CD4-positive, alpha-beta T cell (primary cell): ENCODE measurements at regions not wholly inside any gene's neighbourhood (a gene's known extent, or its start where the extent isn't known, plus 50 kb on each side); places are given as distances from the start of the nearest gene placed in this dataset.
A peak's percentile ranks its signal among the peaks of the same experiment; 100 is the strongest.

ENCODE experiments used
- ATAC-seq: fragments of 200-7000 bp; cut with Tn5 transposase; one replicate; pipeline ENCODE4 v1.10.0; 2022; ENCODE audit warnings: mild to moderate bottlenecking; ENCODE audit not compliant: poor library complexity
- CTCF ChIA-PET: fragments of 350-600 bp; sonication (Branson Sonifier 250); formaldehyde crosslinking; loops from one replicate; lab custom pipeline; 2021; ENCODE audit warnings: antibody characterized with exemption, inconsistent platforms; lab: Charles Lee
- POLR2A ChIA-PET: fragments of 350-600 bp; sonication (Branson Sonifier 250); formaldehyde crosslinking; loops from one replicate; lab custom pipeline; 2021; ENCODE audit warnings: antibody characterized with exemption, inconsistent platforms; lab: Charles Lee
- DNase-seq, 14 experiments: peaks; one replicate each; pipeline ENCODE4 v3.0.0-alpha.2; 2013 to 2020; ENCODE audit warnings: mixed read lengths in 2 of 14
- H3K27ac ChIP-seq, 2 donors: one replicate each; pipeline versions ENCODE4 v1.5.1 to v1.7.0; 2013; ENCODE audit warnings: low read length in 2 of 2, low read depth in 1 of 2, mild to moderate bottlenecking in 1 of 2
- H3K27me3 ChIP-seq, 2 experiments: 1 replicate in 1 of 2; 2 replicates in 1 of 2; pipeline versions ENCODE4 v1.6.1 to v1.7.0; 2013; ENCODE audit warnings: low read length in 2 of 2, control low read depth in 1 of 2, mild to moderate bottlenecking in 1 of 2, moderate library complexity in 1 of 2; ENCODE audit not compliant: insufficient read depth in 2 of 2, control insufficient read depth in 1 of 2
- H3K36me3 ChIP-seq: one replicate; pipeline ENCODE4 v1.6.1; 2013; ENCODE audit warnings: low read length, control low read depth; ENCODE audit not compliant: insufficient read depth
- H3K4me1 ChIP-seq: one replicate; pipeline ENCODE4 v1.6.1; 2013; ENCODE audit warnings: low read length, control low read depth; ENCODE audit not compliant: insufficient read depth
- H3K4me3 ChIP-seq: one replicate; pipeline ENCODE4 v1.5.1; 2013; ENCODE audit warnings: mild to moderate bottlenecking, low read length, moderate library complexity
- H3K9me3 ChIP-seq, 2 experiments: 1 replicate in 1 of 2; 2 replicates in 1 of 2; pipeline versions ENCODE4 v1.6.1 to v1.7.0; 2013; ENCODE audit warnings: low read length in 2 of 2, mild to moderate bottlenecking in 2 of 2, control low read depth in 1 of 2, moderate library complexity in 1 of 2; ENCODE audit not compliant: control insufficient read depth in 1 of 2, insufficient read depth in 1 of 2
- H3K27ac Mint-ChIP-seq: one replicate; pipeline ENCODE4 v1.8.0; 2020; ENCODE audit warnings: mixed read lengths
- H3K27me3 Mint-ChIP-seq: one replicate; pipeline ENCODE4 v1.8.0; 2021; ENCODE audit warnings: mixed read lengths
- H3K36me3 Mint-ChIP-seq: one replicate; pipeline ENCODE4 v1.8.0; 2021; ENCODE audit warnings: low read depth, mixed read lengths
- H3K4me1 Mint-ChIP-seq: one replicate; pipeline ENCODE4 v1.8.0; 2021; ENCODE audit warnings: low read depth, mixed read lengths
- H3K4me3 Mint-ChIP-seq: one replicate; pipeline ENCODE4 v1.8.0; 2020; ENCODE audit warnings: mild to moderate bottlenecking, mixed read lengths
- H3K9me3 Mint-ChIP-seq: one replicate; pipeline ENCODE4 v1.8.0; 2020; ENCODE audit warnings: mixed read lengths
- CTCF ChIP-seq: fragments of 200-600 bp; IDR thresholded peaks from one replicate; pipeline ENCODE4 v1.8.0; 2022; ENCODE audit warnings: antibody characterized with exemption, mild to moderate bottlenecking
- intact Hi-C, 2 experiments: fragments of 100-400 bp; cut with DNase I in 1 of 2; cut with micrococcal nuclease in 1 of 2; formaldehyde crosslinking; loops; one replicate each; pipeline versions ENCODE4 v1.15.1 to v1.9.0; 2023 to 2025; cut with DNase I, micrococcal nuclease

GRCh38 chr2:193584522-193584938 is 1389.8 kb upstream of the TMEFF2 start:
- H3K27ac Mint-ChIP-seq = no peak overlapping the region
- Histone ChIP-seq H3K4me1 (no peaks in the 10 kb centered on the region), H3K9me3 (no peaks in the 10 kb centered on the region), H3K27me3 (no peaks in the 10 kb centered on the region), H3K36me3 (no peaks in the 10 kb centered on the region), H3K4me3 (no peak overlapping the region), H3K27ac (no peak overlapping the region)
- H3K4me1 Mint-ChIP-seq = no peaks in the 10 kb centered on the region
- no peaks in the 10 kb centered on the region for H3K36me3 Mint-ChIP-seq
- ChIA-PET CTCF (no interaction called here), POLR2A (no interaction called here)
- no peak for TF ChIP-seq CTCF
- DNase-seq (peak in 2 of 14 experiments; percentile 1 to 5), ATAC-seq (no peak)
- H3K9me3 Mint-ChIP-seq = no peaks in the 10 kb centered on the region
- intact Hi-C loops = no loop called here
- no peaks in the 10 kb centered on the region for H3K27me3 Mint-ChIP-seq
- no peak overlapping the region for H3K4me3 Mint-ChIP-seq

- intact Hi-C loops = no loop called here
- CTCF ChIA-PET = no interaction called here
Observed at GRCh38 chr2:193583638-193584400, 1389.1 kb upstream of the TMEFF2 start.

GRCh38 chr2:193581807-193582206 is 1387.1 kb upstream of the TMEFF2 start:
- Histone ChIP-seq H3K9me3 (no peaks in the 10 kb centered on the region), H3K27me3 (no peaks in the 10 kb centered on the region), H3K4me1 (no peaks in the 10 kb centered on the region), H3K27ac (no peak overlapping the region), H3K4me3 (no peak overlapping the region), H3K36me3 (no peaks in the 10 kb centered on the region)
- intact Hi-C loops = no loop called here
- no peak for TF ChIP-seq CTCF
- H3K4me3 Mint-ChIP-seq = no peak overlapping the region
- no peak overlapping the region for H3K27ac Mint-ChIP-seq
- ATAC-seq (no peak), DNase-seq (no peak)
- POLR2A ChIA-PET = no interaction called here
- H3K4me1 Mint-ChIP-seq = no peaks in the 10 kb centered on the region
- H3K9me3 Mint-ChIP-seq = no peaks in the 10 kb centered on the region
- no peaks in the 10 kb centered on the region for H3K27me3 Mint-ChIP-seq
- no peaks in the 10 kb centered on the region for H3K36me3 Mint-ChIP-seq
- CTCF ChIA-PET = no interaction called here

More at GRCh38 chr2:193583638-193584400, 1389.1 kb upstream of the TMEFF2 start:
- Histone ChIP-seq H3K27me3 (no peaks in the 10 kb centered on the region), H3K4me1 (no peaks in the 10 kb centered on the region), H3K4me3 (no peak overlapping the region), H3K9me3 (no peaks in the 10 kb centered on the region), H3K36me3 (no peaks in the 10 kb centered on the region), H3K27ac (no peak overlapping the region)
- H3K36me3 Mint-ChIP-seq = no peaks in the 10 kb centered on the region
- no peaks in the 10 kb centered on the region for H3K27me3 Mint-ChIP-seq
- no peaks in the 10 kb centered on the region for H3K4me1 Mint-ChIP-seq
- ATAC-seq = no peak
- no peaks in the 10 kb centered on the region for H3K9me3 Mint-ChIP-seq
- DNase-seq = no peak
- no peak overlapping the region for H3K27ac Mint-ChIP-seq
- H3K4me3 Mint-ChIP-seq = no peak overlapping the region
- TF ChIP-seq CTCF = no peak
- POLR2A ChIA-PET = no interaction called here
